ENCODE measurements at regions not wholly inside any gene's neighbourhood (a gene's known extent, or its start where the extent isn't known, plus 50 kb on each side); places are given as distances from the start of the nearest gene placed in this dataset.

- TF ChIP-seq EZH2phosphoT487 (IDR thresholded peaks at IDR 0.05; ENCODE audit: borderline replicate concordance, low read depth, low read length), result no peak
- TF ChIP-seq, protein P1, sequence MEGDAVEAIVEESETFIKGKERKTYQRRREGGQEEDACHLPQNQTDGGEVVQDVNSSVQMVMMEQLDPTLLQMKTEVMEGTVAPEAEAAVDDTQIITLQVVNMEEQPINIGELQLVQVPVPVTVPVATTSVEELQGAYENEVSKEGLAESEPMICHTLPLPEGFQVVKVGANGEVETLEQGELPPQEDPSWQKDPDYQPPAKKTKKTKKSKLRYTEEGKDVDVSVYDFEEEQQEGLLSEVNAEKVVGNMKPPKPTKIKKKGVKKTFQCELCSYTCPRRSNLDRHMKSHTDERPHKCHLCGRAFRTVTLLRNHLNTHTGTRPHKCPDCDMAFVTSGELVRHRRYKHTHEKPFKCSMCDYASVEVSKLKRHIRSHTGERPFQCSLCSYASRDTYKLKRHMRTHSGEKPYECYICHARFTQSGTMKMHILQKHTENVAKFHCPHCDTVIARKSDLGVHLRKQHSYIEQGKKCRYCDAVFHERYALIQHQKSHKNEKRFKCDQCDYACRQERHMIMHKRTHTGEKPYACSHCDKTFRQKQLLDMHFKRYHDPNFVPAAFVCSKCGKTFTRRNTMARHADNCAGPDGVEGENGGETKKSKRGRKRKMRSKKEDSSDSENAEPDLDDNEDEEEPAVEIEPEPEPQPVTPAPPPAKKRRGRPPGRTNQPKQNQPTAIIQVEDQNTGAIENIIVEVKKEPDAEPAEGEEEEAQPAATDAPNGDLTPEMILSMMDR (conservative IDR thresholded peaks at IDR 0.05; ENCODE audit: low read length), result no peak
These were observed 117.1 kb downstream of the LHX2 start for GRCh38 chr9:124128568-124129166.

Measured in OCI-LY7 (cell line).